ENCODE measurements at regions not wholly inside any gene's neighbourhood (a gene's known extent, or its start where the extent isn't known, plus 50 kb on each side); places are given as distances from the start of the nearest gene placed in this dataset.

DNA sequence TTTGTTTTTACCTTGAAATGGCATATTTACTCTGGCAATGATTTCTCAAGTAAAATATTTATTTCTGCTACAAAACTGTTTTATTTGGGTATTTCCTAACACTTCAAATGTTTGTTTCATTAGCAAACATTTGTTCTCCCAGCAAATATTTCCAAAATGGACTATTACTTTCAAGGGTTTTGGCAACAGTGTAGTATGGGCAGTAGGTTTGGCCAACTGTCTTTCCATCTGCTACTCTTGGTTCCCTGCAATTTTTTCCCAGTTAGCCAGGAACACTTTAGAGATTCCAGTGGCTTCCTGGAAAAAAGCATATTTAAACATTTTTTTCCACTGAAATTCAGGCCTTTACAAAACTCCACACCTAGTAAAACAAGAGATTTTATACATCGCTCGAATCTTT lies 466.6 kb downstream of the SLITRK6 start:
- TF ChIP-seq CTCF (IDR thresholded peaks at IDR 0.05) (no peak), EP300 (IDR thresholded peaks at IDR 0.05) (no peak), POLR2A (IDR thresholded peaks at IDR 0.05) (no peak)
